HepG2 (cell line): ENCODE measurements at regions not wholly inside any gene's neighbourhood (a gene's known extent, or its start where the extent isn't known, plus 50 kb on each side); places are given as distances from the start of the nearest gene placed in this dataset.

Experiments used
- KDM2A ChIP-seq: sonication (generic); formaldehyde crosslinking; IDR thresholded peaks from 2 replicates; pipeline ENCODE4 v1.4.0; 2020; ENCODE audit warnings: low read depth, missing genetic modification reagents, borderline replicate concordance
- KLF9 ChIP-seq: IDR thresholded peaks from 2 replicates; pipeline ENCODE4 v1.6.1; 2016; ENCODE audit warnings: low read depth
- NFYB ChIP-seq: sonication (generic); formaldehyde crosslinking; IDR thresholded peaks from 2 replicates; pipeline ENCODE4 v1.4.0; 2020; ENCODE audit warnings: missing genetic modification reagents
- SP1 ChIP-seq, 2 experiments: fragments of 450-650 bp in 1 of 2; sonication (generic) in 1 of 2; formaldehyde crosslinking in 1 of 2; IDR thresholded peaks; 2 replicates each; pipeline versions ENCODE4 v1.4.0 to v1.6.1; 2016 to 2020; ENCODE audit warnings: missing genetic modification reagents in 1 of 2
- YEATS2 ChIP-seq: sonication (generic); formaldehyde crosslinking; IDR thresholded peaks from 2 replicates; pipeline ENCODE4 v1.4.0; 2020; ENCODE audit warnings: missing genetic modification reagents, borderline replicate concordance
- ZNF3 ChIP-seq: IDR thresholded peaks from 2 replicates; pipeline ENCODE4 v1.7.0; 2017; ENCODE audit warnings: inconsistent platforms
- ZNF331 ChIP-seq: sonication (generic); formaldehyde crosslinking; IDR thresholded peaks from 2 replicates; pipeline ENCODE4 v1.4.0; 2020; ENCODE audit warnings: missing genetic modification reagents
- ZNF616 ChIP-seq: sonication (generic); formaldehyde crosslinking; IDR thresholded peaks from 2 replicates; pipeline ENCODE4 v1.5.0; 2020; ENCODE audit warnings: low read depth, mild to moderate bottlenecking, missing genetic modification reagents
- TF ChIP-seq, protein P1 (sequence below): sonication (generic); formaldehyde crosslinking; IDR thresholded peaks from 2 replicates; pipeline ENCODE4 v1.5.0; 2020; ENCODE audit warnings: mild to moderate bottlenecking, missing genetic modification reagents, moderate library complexity
- TF ChIP-seq, protein P2 (sequence below), 2 experiments: sonication (generic) in 1 of 2; formaldehyde crosslinking in 1 of 2; IDR thresholded peaks; 2 replicates each; pipeline versions ENCODE4 v1.5.1 to v1.6.1; 2011 to 2020; ENCODE audit warnings: borderline replicate concordance in 1 of 2, low read depth in 1 of 2, low read length in 1 of 2, mild to moderate bottlenecking in 1 of 2, missing genetic modification reagents in 1 of 2, moderate library complexity in 1 of 2

DNA sequence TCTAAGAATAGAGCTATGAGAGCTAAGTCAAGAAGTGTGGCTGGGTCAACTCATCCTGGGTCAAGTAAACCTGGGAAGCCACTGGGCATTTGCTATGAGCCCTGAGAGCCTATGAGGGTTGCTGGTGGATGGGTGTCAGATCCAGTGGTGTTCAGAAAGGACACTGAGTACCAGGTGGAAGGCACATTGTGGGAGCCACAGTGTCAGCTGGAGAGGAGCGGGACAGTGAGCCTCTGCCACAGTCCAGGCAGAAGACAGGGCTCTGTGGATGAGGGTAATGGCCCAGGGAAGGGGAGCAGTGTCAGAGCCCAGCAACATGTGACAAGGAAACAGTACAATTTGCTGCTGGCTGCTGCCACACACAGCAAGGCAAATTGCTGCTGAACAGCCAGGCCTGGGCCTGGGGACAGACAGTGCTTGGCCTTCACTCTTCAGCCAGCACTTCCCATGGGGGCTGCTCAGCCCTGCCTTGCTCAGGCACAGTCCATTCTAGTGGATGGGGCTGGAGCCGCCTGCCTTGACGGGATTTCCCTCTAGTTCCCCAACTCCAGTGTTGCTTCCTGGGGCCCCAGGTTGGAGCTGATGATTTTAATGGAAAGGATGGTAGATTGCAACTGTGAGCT, 90.9 kb upstream of the CHST15 start:
- TF ChIP-seq YEATS2 (CRISPR knock-in tag) = no peak
- no peak for TF ChIP-seq KLF9 (CRISPR knock-in tag)
- no peak for TF ChIP-seq ZNF3
- no peak for TF ChIP-seq NFYB (CRISPR knock-in tag)
- TF ChIP-seq SP1 (IDR thresholded peaks at IDR 0.05) = no peak
- no peak for TF ChIP-seq SP1 (CRISPR knock-in tag; IDR thresholded peaks at IDR 0.05)
- TF ChIP-seq KDM2A (CRISPR knock-in tag) = no peak
- TF ChIP-seq, protein P1, sequence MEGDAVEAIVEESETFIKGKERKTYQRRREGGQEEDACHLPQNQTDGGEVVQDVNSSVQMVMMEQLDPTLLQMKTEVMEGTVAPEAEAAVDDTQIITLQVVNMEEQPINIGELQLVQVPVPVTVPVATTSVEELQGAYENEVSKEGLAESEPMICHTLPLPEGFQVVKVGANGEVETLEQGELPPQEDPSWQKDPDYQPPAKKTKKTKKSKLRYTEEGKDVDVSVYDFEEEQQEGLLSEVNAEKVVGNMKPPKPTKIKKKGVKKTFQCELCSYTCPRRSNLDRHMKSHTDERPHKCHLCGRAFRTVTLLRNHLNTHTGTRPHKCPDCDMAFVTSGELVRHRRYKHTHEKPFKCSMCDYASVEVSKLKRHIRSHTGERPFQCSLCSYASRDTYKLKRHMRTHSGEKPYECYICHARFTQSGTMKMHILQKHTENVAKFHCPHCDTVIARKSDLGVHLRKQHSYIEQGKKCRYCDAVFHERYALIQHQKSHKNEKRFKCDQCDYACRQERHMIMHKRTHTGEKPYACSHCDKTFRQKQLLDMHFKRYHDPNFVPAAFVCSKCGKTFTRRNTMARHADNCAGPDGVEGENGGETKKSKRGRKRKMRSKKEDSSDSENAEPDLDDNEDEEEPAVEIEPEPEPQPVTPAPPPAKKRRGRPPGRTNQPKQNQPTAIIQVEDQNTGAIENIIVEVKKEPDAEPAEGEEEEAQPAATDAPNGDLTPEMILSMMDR (CRISPR knock-in tag) = no peak
- TF ChIP-seq, protein P2, sequence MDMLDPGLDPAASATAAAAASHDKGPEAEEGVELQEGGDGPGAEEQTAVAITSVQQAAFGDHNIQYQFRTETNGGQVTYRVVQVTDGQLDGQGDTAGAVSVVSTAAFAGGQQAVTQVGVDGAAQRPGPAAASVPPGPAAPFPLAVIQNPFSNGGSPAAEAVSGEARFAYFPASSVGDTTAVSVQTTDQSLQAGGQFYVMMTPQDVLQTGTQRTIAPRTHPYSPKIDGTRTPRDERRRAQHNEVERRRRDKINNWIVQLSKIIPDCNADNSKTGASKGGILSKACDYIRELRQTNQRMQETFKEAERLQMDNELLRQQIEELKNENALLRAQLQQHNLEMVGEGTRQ (IDR thresholded peaks at IDR 0.05; ENCODE audit: low read depth, low read length) = no peak
- TF ChIP-seq, protein P2 (CRISPR knock-in tag; IDR thresholded peaks at IDR 0.05; ENCODE audit: borderline replicate concordance) = no peak
- TF ChIP-seq ZNF616 = no peak
- TF ChIP-seq ZNF331 (CRISPR knock-in tag) = no peak
